ENCODE measurements at regions not wholly inside any gene's neighbourhood (a gene's known extent, or its start where the extent isn't known, plus 50 kb on each side); places are given as distances from the start of the nearest gene placed in this dataset.

- intact Hi-C loops (cut with micrococcal nuclease): no loop called here
Observed at GRCh38 chr15:60093273-60094067, 89.4 kb downstream of the FOXB1 start.

- intact Hi-C loops (cut with micrococcal nuclease): no loop called here
Observed at GRCh38 chr15:60095711-60096110, 91.6 kb downstream of the FOXB1 start.

GRCh38 chr15:60096157-60096556 is 92.0 kb downstream of the FOXB1 start:
- intact Hi-C loops (cut with micrococcal nuclease): no loop called here

- intact Hi-C loops (cut with micrococcal nuclease): no loop called here
Observed at GRCh38 chr15:60101416-60101815, 97.3 kb downstream of the FOXB1 start.

GRCh38 chr15:60102748-60103147 is 98.6 kb downstream of the FOXB1 start:
- intact Hi-C loops (cut with micrococcal nuclease): no loop called here

GRCh38 chr15:60110909-60111308 is 106.8 kb downstream of the FOXB1 start:
- intact Hi-C loops (cut with micrococcal nuclease): no loop called here

- intact Hi-C loops (cut with micrococcal nuclease): no loop called here
Observed at GRCh38 chr15:60115579-60116380, 111.7 kb downstream of the FOXB1 start.

GRCh38 chr15:60116456-60117089 is 112.5 kb downstream of the FOXB1 start:
- intact Hi-C loops (cut with micrococcal nuclease): no loop called here

- intact Hi-C loops (cut with micrococcal nuclease): no loop called here
Observed at GRCh38 chr15:60118146-60118545, 114.0 kb downstream of the FOXB1 start.

GRCh38 chr15:60118626-60119025 is 114.5 kb downstream of the FOXB1 start:
- intact Hi-C loops (cut with micrococcal nuclease): no loop called here

GRCh38 chr15:60119101-60119500 is 115.0 kb downstream of the FOXB1 start:
- intact Hi-C loops (cut with micrococcal nuclease): no loop called here

GRCh38 chr15:60120100-60120499 is 116.0 kb downstream of the FOXB1 start:
- intact Hi-C loops (cut with micrococcal nuclease): no loop called here

GRCh38 chr15:60121845-60122244 is 117.7 kb downstream of the FOXB1 start:
- intact Hi-C loops (cut with micrococcal nuclease): no loop called here

GRCh38 chr15:60122691-60123090 is 118.6 kb downstream of the FOXB1 start:
- intact Hi-C loops (cut with micrococcal nuclease): no loop called here

- intact Hi-C loops (cut with micrococcal nuclease): loop anchor here (1.0 to 5.0 kb wide), 3 partner anchors 33 to 372 kb away; no protein-coding TSS in a partner anchor
Observed at GRCh38 chr15:60124460-60125070, 120.5 kb downstream of the FOXB1 start.

GRCh38 chr15:60125334-60125733 is 121.2 kb downstream of the FOXB1 start:
- intact Hi-C loops (cut with micrococcal nuclease): loop anchor here (5.0 kb wide), 2 partner anchors 202 to 373 kb away; no protein-coding TSS in a partner anchor

- intact Hi-C loops (cut with micrococcal nuclease): loop anchor here (5.0 kb wide), 2 partner anchors 201 to 374 kb away; no protein-coding TSS in a partner anchor
Observed at GRCh38 chr15:60126200-60126599, 122.1 kb downstream of the FOXB1 start.

- intact Hi-C loops (cut with micrococcal nuclease): loop anchor here (1.0 to 5.0 kb wide), 4 partner anchors 120 to 374 kb away; no protein-coding TSS in a partner anchor
Observed at GRCh38 chr15:60126661-60127060, 122.5 kb downstream of the FOXB1 start.

GRCh38 chr15:60128000-60128376 is 123.9 kb downstream of the FOXB1 start:
- intact Hi-C loops (cut with micrococcal nuclease): loop anchor here (1.0 to 5.0 kb wide), 4 partner anchors 122 to 376 kb away; no protein-coding TSS in a partner anchor

- intact Hi-C loops (cut with micrococcal nuclease): loop anchor here (5.0 kb wide), 2 partner anchors 199 to 376 kb away; no protein-coding TSS in a partner anchor
Observed at GRCh38 chr15:60128710-60129109, 124.6 kb downstream of the FOXB1 start.

- intact Hi-C loops (cut with micrococcal nuclease): no loop called here
Observed at GRCh38 chr15:60130398-60130797, 126.3 kb downstream of the FOXB1 start.
